Retinal pigment epithelial cell (primary cell): ENCODE measurements at regions not wholly inside any gene's neighbourhood (a gene's known extent, or its start where the extent isn't known, plus 50 kb on each side); places are given as distances from the start of the nearest gene placed in this dataset.

ENCODE experiments used
- DNase-seq: peaks from one replicate; pipeline ENCODE4 v3.0.0-alpha.2; 2010; ENCODE audit warnings: low read depth
- H3K4me3 ChIP-seq: 2 replicates; pipeline ENCODE4 v1.5.1; 2011; ENCODE audit warnings: mild to moderate bottlenecking, low read length, control low read depth, moderate library complexity
- TF ChIP-seq, protein P1 (sequence below): conservative IDR thresholded peaks from 2 replicates; pipeline ENCODE4 v1.5.1; 2011; ENCODE audit warnings: low read depth, low read length, control low read depth, inconsistent platforms

DNA sequence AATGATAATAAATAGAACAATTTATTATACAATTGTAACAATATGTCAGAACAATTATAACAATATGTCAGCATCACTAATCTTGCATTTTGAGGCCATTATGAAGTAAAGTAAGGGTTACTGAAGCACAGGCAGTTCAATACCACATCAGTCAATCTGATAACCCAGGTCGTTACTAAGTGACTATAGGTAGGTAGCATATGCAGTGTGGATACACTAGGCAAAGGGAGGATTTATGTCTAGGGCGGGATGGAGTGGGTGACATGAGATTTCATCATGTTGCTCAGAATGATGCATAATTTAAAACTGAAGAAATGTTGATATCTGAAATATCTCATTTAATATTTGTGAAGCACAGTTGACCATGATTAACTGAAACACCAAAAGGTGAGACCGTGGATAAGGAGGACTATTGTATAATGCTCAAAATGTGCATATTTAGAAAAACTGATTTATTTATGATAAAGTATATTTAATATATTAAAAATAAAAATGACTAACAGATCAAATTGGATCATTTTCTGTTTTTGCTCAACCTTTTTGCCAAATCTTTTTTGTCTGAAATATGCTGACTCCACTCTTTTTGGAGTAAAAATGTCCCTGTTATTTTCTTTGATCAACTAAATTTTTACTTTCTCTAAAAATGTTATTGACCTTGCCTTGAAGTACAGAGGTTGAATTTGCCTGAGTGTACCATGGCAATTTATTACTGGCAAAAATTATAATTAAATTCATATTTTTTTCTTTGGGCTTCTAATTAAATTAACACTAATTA lies 1189.4 kb upstream of the USP15 start:
- TF ChIP-seq, protein P1, sequence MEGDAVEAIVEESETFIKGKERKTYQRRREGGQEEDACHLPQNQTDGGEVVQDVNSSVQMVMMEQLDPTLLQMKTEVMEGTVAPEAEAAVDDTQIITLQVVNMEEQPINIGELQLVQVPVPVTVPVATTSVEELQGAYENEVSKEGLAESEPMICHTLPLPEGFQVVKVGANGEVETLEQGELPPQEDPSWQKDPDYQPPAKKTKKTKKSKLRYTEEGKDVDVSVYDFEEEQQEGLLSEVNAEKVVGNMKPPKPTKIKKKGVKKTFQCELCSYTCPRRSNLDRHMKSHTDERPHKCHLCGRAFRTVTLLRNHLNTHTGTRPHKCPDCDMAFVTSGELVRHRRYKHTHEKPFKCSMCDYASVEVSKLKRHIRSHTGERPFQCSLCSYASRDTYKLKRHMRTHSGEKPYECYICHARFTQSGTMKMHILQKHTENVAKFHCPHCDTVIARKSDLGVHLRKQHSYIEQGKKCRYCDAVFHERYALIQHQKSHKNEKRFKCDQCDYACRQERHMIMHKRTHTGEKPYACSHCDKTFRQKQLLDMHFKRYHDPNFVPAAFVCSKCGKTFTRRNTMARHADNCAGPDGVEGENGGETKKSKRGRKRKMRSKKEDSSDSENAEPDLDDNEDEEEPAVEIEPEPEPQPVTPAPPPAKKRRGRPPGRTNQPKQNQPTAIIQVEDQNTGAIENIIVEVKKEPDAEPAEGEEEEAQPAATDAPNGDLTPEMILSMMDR: no peak
- DNase-seq: no peak
- H3K4me3 ChIP-seq: no peak overlapping the region

DNA sequence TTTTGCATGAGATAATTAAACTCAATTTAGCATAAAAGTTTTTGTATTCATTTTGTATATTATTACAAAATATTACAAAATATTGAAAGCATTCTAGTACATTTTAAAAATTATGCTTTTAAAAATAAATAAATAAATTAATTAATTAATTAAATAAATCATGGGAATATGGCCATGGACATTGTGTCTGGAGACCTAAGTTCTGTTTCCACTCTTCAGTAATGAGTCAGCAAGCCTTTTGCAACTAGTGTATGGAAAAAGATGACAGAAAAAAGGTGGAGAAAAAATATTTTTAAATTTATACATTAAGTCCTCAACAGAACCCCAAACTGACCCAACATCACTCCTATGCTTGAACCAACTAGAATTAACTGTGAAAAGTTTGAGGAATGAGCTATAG lies 1187.5 kb upstream of the USP15 start:
- DNase-seq: no peak
- TF ChIP-seq, protein P1: no peak
- H3K4me3 ChIP-seq: no peak overlapping the region

DNA sequence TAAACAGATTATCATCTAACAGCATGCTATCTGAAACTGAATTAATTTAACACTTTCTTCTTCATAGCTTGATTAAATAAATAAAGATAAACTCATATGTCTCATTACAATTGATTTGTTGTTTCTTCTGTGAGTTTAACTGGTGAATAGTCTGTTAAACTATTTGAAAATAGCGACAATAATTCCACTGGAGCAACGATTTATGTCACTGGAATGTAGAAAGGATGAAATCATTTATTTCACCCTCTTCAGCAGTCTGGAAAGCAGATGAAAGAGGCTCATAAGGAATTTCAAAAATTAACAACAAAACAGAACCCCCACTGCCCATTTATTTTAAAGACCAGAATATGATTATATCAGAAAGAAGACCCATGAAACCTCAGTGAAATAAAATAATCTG lies 1165.1 kb upstream of the USP15 start:
- H3K4me3 ChIP-seq: no peak overlapping the region
- TF ChIP-seq, protein P1: no peak
- DNase-seq: no peak

DNA sequence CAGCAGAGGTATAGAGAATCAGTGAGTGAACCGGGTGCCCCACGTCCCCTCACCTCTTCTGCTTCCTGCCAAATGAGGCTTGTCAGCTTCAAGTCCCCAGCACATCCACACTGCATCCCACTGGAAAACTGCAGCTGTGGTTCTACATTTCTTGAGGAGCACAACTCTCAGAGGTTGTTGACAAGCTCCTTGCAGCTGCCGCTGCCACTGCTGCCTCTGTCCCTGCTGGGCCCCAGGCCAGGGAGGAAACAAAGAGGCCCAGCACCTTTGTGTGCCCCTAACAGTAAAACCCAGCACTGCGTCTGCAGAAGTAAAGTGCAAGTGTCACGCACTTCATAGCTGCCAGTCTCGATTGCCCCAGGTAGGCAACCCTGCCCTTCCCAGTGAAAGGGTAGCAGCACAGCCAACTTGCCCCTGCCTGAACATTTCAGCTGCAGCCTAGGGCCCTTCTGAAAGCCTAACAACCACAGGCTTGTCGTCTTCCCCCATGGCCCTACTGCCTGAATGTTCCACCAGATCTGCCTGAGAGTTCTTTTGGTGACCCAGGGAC lies 1162.1 kb upstream of the USP15 start:
- no peak overlapping the region for H3K4me3 ChIP-seq
- DNase-seq: no peak
- TF ChIP-seq, protein P1: no peak

DNA sequence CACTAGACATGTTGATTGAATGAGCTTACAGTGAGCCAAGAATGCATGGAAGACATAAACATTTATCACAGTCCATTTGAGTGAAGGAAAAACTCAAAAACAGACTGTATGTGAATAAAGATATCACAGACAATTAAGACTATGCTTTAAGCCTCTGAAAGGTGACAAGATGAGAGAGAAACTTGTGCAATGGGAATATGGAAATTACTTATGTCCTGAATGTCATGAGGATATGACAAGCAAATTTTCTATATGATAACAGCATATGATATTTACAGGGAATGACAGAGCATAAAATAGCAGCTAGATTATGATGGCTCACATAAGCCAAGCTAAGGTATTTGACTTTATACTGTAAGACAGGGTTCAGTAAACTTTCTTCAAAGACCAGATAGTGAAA lies 1153.1 kb upstream of the USP15 start:
- TF ChIP-seq, protein P1: no peak
- H3K4me3 ChIP-seq: no peak overlapping the region
- DNase-seq: no peak

DNA sequence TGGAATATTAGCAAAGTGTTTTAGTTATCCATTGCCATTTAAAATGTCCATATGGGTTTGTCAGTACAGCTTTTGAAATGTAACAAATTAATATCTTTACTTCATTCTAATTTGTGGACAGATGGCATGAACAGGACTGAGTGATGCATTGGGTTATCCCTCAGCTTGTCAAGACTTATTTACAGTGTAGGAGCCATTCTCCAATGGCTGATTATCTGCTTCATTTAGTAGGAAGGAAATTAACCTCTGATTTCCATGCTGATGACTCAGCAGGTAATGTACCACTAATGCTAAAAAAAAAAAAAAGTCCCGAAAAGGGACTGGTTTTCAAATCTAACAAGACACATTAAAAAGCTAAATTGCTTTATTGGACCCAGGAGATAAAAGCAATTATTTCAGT lies 1149.0 kb upstream of the USP15 start:
- DNase-seq: no peak
- H3K4me3 ChIP-seq: no peak overlapping the region
- TF ChIP-seq, protein P1: no peak
